Astrocyte (in vitro differentiated cells and primary cell): ENCODE measurements at regions not wholly inside any gene's neighbourhood (a gene's known extent, or its start where the extent isn't known, plus 50 kb on each side); places are given as distances from the start of the nearest gene placed in this dataset.

Experiments
- DNase-seq: peaks from one replicate; pipeline ENCODE4 v3.0.0-alpha.2; 2010; ENCODE audit warnings: low read depth
- FAIRE-seq: peaks from 2 replicates; lab custom pipeline; 2011; peaks lifted over from hg19 to GRCh38; lab: Jason Lieb, UNC
- H2AFZ ChIP-seq: 2 replicates; pipeline ENCODE4 v1.6.0; 2012; ENCODE audit warnings: low read depth, low read length, inconsistent platforms
- H3K27ac ChIP-seq: 2 replicates; pipeline ENCODE4 v1.5.1; 2011; ENCODE audit warnings: low read depth, low read length, inconsistent platforms
- H3K27me3 ChIP-seq: 2 replicates; pipeline ENCODE4 v1.6.0; 2011; ENCODE audit warnings: low read length, inconsistent platforms; ENCODE audit not compliant: insufficient read depth
- H3K36me3 ChIP-seq: 2 replicates; pipeline ENCODE4 v1.5.1; 2011; ENCODE audit warnings: low read length, inconsistent platforms; ENCODE audit not compliant: insufficient read depth
- H3K4me1 ChIP-seq: 2 replicates; pipeline ENCODE4 v1.5.1; 2011; ENCODE audit warnings: low read length, inconsistent platforms; ENCODE audit not compliant: insufficient read depth
- H3K4me2 ChIP-seq: 2 replicates; pipeline ENCODE4 v1.6.0; 2012; ENCODE audit warnings: low read length, inconsistent platforms
- H3K4me3 ChIP-seq: 2 replicates; pipeline ENCODE4 v1.5.1; 2011; ENCODE audit warnings: low read depth, mild to moderate bottlenecking, low read length, inconsistent platforms; ENCODE audit not compliant: insufficient read depth
- H3K79me2 ChIP-seq: 2 replicates; pipeline ENCODE4 v1.6.0; 2012; ENCODE audit warnings: mild to moderate bottlenecking, low read length, inconsistent platforms; ENCODE audit not compliant: insufficient read depth
- H3K9ac ChIP-seq: 2 replicates; pipeline ENCODE4 v1.6.0; 2012; ENCODE audit warnings: mild to moderate bottlenecking, low read length, inconsistent platforms
- H3K9me3 ChIP-seq: 2 replicates; pipeline ENCODE4 v1.5.1; 2012; ENCODE audit warnings: low read depth, mild to moderate bottlenecking, low read length, inconsistent platforms; ENCODE audit not compliant: insufficient read depth
- H4K20me1 ChIP-seq: 2 replicates; pipeline ENCODE4 v1.6.0; 2012; ENCODE audit warnings: low read length, inconsistent platforms; ENCODE audit not compliant: insufficient read depth
- H3K27ac Mint-ChIP-seq: one replicate; pipeline ENCODE4 v1.8.0; 2021; ENCODE audit warnings: mild to moderate bottlenecking, mixed read lengths; ENCODE audit not compliant: unreplicated experiment
- H3K27me3 Mint-ChIP-seq: one replicate; pipeline ENCODE4 v1.8.0; 2021; ENCODE audit warnings: low read depth, mixed read lengths; ENCODE audit not compliant: unreplicated experiment
- H3K36me3 Mint-ChIP-seq: one replicate; pipeline ENCODE4 v1.8.0; 2021; ENCODE audit warnings: low read depth, mixed read lengths; ENCODE audit not compliant: unreplicated experiment
- H3K4me1 Mint-ChIP-seq: one replicate; pipeline ENCODE4 v1.8.0; 2021; ENCODE audit warnings: low read depth, mixed read lengths; ENCODE audit not compliant: unreplicated experiment
- H3K4me3 Mint-ChIP-seq: one replicate; pipeline ENCODE4 v1.8.0; 2021; ENCODE audit warnings: mild to moderate bottlenecking, moderate library complexity, mixed read lengths; ENCODE audit not compliant: unreplicated experiment
- H3K9me3 Mint-ChIP-seq: one replicate; pipeline ENCODE4 v1.8.0; 2021; ENCODE audit warnings: mild to moderate bottlenecking, mixed read lengths; ENCODE audit not compliant: unreplicated experiment
- CTCF ChIP-seq: IDR thresholded peaks from 2 replicates; pipeline ENCODE4 v1.5.1; 2011; ENCODE audit warnings: low read depth, mild to moderate bottlenecking, inconsistent platforms, low read length, moderate library complexity; ENCODE audit not compliant: insufficient read depth
- EZH2 ChIP-seq: IDR thresholded peaks from 2 replicates; pipeline ENCODE4 v1.6.1; 2012; ENCODE audit warnings: mild to moderate bottlenecking, low read length, inconsistent platforms; ENCODE audit not compliant: insufficient read depth

GRCh38 chr12:125249066-125249824 is 184.0 kb downstream of the AACS start:
- H3K27ac Mint-ChIP-seq, result no peak overlapping the region
- DNase-seq, result no peak
- TF ChIP-seq EZH2, result no peak
- no peak for TF ChIP-seq CTCF
- H3K9ac ChIP-seq, result no peak overlapping the region
- FAIRE-seq, result no peak
- no peaks in the 10 kb centered on the region for H3K4me1 Mint-ChIP-seq
- no peak overlapping the region for H3K4me3 Mint-ChIP-seq
- no peak overlapping the region for H3K27ac ChIP-seq
- no peak overlapping the region for H3K4me2 ChIP-seq
- no peaks in the 10 kb centered on the region for H3K36me3 Mint-ChIP-seq
- H3K27me3 Mint-ChIP-seq, result peaks cover 14% of the 10 kb centered on the region
- H3K4me1 ChIP-seq, result no peaks in the 10 kb centered on the region
- no peak overlapping the region for H2AFZ ChIP-seq
- H3K79me2 ChIP-seq, result no peaks in the 10 kb centered on the region
- no peaks in the 10 kb centered on the region for H3K9me3 Mint-ChIP-seq
- no peaks in the 10 kb centered on the region for H3K9me3 ChIP-seq
- H3K36me3 ChIP-seq, result no peaks in the 10 kb centered on the region
- H3K27me3 ChIP-seq, result no peaks in the 10 kb centered on the region
- no peaks in the 10 kb centered on the region for H4K20me1 ChIP-seq
- H3K4me3 ChIP-seq, result no peak overlapping the region

GRCh38 chr12:125249932-125250331 is 184.7 kb downstream of the AACS start:
- H3K27me3 Mint-ChIP-seq, result peaks cover 16% of the 10 kb centered on the region
- FAIRE-seq (no peak), DNase-seq (no peak)
- no peak for TF ChIP-seq EZH2
- no peak for TF ChIP-seq CTCF
- Histone ChIP-seq H3K27ac (no peak overlapping the region), H3K4me1 (no peaks in the 10 kb centered on the region), H3K9me3 (no peaks in the 10 kb centered on the region), H3K4me3 (no peak overlapping the region), H2AFZ (no peak overlapping the region), H3K4me2 (no peak overlapping the region), H3K9ac (no peak overlapping the region), H3K36me3 (no peaks in the 10 kb centered on the region), H4K20me1 (no peaks in the 10 kb centered on the region), H3K27me3 (no peaks in the 10 kb centered on the region), H3K79me2 (no peaks in the 10 kb centered on the region)
- H3K36me3 Mint-ChIP-seq, result no peaks in the 10 kb centered on the region
- no peak overlapping the region for H3K27ac Mint-ChIP-seq
- H3K9me3 Mint-ChIP-seq, result no peaks in the 10 kb centered on the region
- no peaks in the 10 kb centered on the region for H3K4me1 Mint-ChIP-seq
- no peak overlapping the region for H3K4me3 Mint-ChIP-seq

GRCh38 chr12:125254236-125254635 is 189.0 kb downstream of the AACS start:
- Histone ChIP-seq H3K4me1 (no peaks in the 10 kb centered on the region), H3K9ac (no peak overlapping the region), H4K20me1 (no peaks in the 10 kb centered on the region), H3K27ac (no peak overlapping the region), H3K9me3 (no peaks in the 10 kb centered on the region), H3K79me2 (no peaks in the 10 kb centered on the region), H3K4me3 (no peak overlapping the region), H3K27me3 (no peaks in the 10 kb centered on the region), H2AFZ (no peak overlapping the region), H3K4me2 (no peak overlapping the region), H3K36me3 (no peaks in the 10 kb centered on the region)
- peaks cover 2% of the 10 kb centered on the region for H3K36me3 Mint-ChIP-seq
- H3K4me1 Mint-ChIP-seq, result no peaks in the 10 kb centered on the region
- TF ChIP-seq EZH2, result no peak
- no peak for TF ChIP-seq CTCF
- no peak for DNase-seq
- H3K27me3 Mint-ChIP-seq, result peaks cover 14% of the 10 kb centered on the region
- no peak overlapping the region for H3K4me3 Mint-ChIP-seq
- no peaks in the 10 kb centered on the region for H3K9me3 Mint-ChIP-seq
- no peak for FAIRE-seq
- no peak overlapping the region for H3K27ac Mint-ChIP-seq
